Hematopoietic multipotent progenitor cell treated with erythropoietin and hydrocortisone succinate and interleukin-3 and kit ligand, for 8 days (in vitro differentiated cells): ENCODE measurements at regions not wholly inside any gene's neighbourhood (a gene's known extent, or its start where the extent isn't known, plus 50 kb on each side); places are given as distances from the start of the nearest gene placed in this dataset.

Experiments
- DNase-seq: peaks from one replicate; pipeline ENCODE4 v3.0.0-alpha.2; 2015

GRCh38 chr7:133195868-133196267 is 57.0 kb upstream of the EXOC4 start:
- DNase-seq, result no peak

- no peak for DNase-seq
These were observed 55.8 kb upstream of the EXOC4 start for GRCh38 chr7:133196856-133197612.

GRCh38 chr7:133197972-133198544 is 54.8 kb upstream of the EXOC4 start:
- no peak for DNase-seq

- DNase-seq, result no peak
These were observed 53.0 kb upstream of the EXOC4 start for GRCh38 chr7:133199831-133200230.

GRCh38 chr7:133201470-133201869 is 51.4 kb upstream of the EXOC4 start:
- DNase-seq, result no peak

- no peak for DNase-seq
These were observed 49.9 kb upstream of the EXOC4 start for GRCh38 chr7:133202942-133203341.
